Kidney epithelial cell (primary cell): ENCODE measurements at regions not wholly inside any gene's neighbourhood (a gene's known extent, or its start where the extent isn't known, plus 50 kb on each side); places are given as distances from the start of the nearest gene placed in this dataset.
"Not testable (repeated sequence)": the region's sequence is repeated elsewhere in the genome, so short reads cannot be mapped to it uniquely, and the experiment has no call there.

Source experiments
- DNase-seq: peaks from one replicate; pipeline ENCODE4 v3.0.0-alpha.2; 2010; ENCODE audit warnings: low read depth
- H3K27me3 ChIP-seq: 2 replicates; pipeline ENCODE4 v1.6.0; 2011; ENCODE audit warnings: low read length; ENCODE audit not compliant: control insufficient read depth, insufficient read depth
- H3K36me3 ChIP-seq: 2 replicates; pipeline ENCODE4 v1.5.1; 2011; ENCODE audit warnings: low read length; ENCODE audit not compliant: control insufficient read depth, insufficient read depth
- H3K4me3 ChIP-seq: 2 replicates; pipeline ENCODE4 v1.5.1; 2011; ENCODE audit warnings: low read depth, mild to moderate bottlenecking, control low read depth, low read length
- CTCF ChIP-seq: IDR thresholded peaks from 2 replicates; pipeline ENCODE4 v1.5.1; 2011; ENCODE audit warnings: mild to moderate bottlenecking, moderate library complexity, low read length, control low read depth, inconsistent platforms; ENCODE audit not compliant: insufficient read depth, poor library complexity, severe bottlenecking

GRCh38 chr1:143653429-143653802, 318.4 kb downstream of the FAM72C start:
- DNase-seq, result no peak
- Histone ChIP-seq H3K27me3 (peaks cover 45% of the 10 kb centered on the region), H3K36me3 (no peaks in the 10 kb centered on the region), H3K4me3 (no peak overlapping the region)
- TF ChIP-seq CTCF, result no peak

GRCh38 chr1:143652744-143653428, 318.9 kb downstream of the FAM72C start:
- no peak for DNase-seq
- Histone ChIP-seq H3K4me3 (no peak overlapping the region), H3K27me3 (peaks cover 45% of the 10 kb centered on the region), H3K36me3 (no peaks in the 10 kb centered on the region)
- TF ChIP-seq CTCF, result no peak

GRCh38 chr1:143652187-143652586, 319.6 kb downstream of the FAM72C start:
- Histone ChIP-seq H3K27me3 (peaks cover 45% of the 10 kb centered on the region), H3K4me3 (no peak overlapping the region), H3K36me3 (no peaks in the 10 kb centered on the region)
- DNase-seq, result no peak
- no peak for TF ChIP-seq CTCF

GRCh38 chr1:143651350-143651992, 320.3 kb downstream of the FAM72C start:
- no peak for TF ChIP-seq CTCF
- Histone ChIP-seq H3K36me3 (no peaks in the 10 kb centered on the region), H3K4me3 (no peak overlapping the region), H3K27me3 (peaks cover 45% of the 10 kb centered on the region)
- DNase-seq, result no peak

- not testable (repeated sequence) for DNase-seq, H3K4me3 ChIP-seq, H3K36me3 ChIP-seq
- H3K27me3 ChIP-seq, result peaks cover 16% of the 10 kb centered on the region
Observed at GRCh38 chr1:143644035-143644434, 327.8 kb downstream of the FAM72C start.

- TF ChIP-seq CTCF, result no peak
- no peak for DNase-seq
- no peaks in the 10 kb centered on the region for H3K36me3 ChIP-seq
- no peak overlapping the region for H3K4me3 ChIP-seq
- H3K27me3 ChIP-seq, result peaks cover 16% of the 10 kb centered on the region
Observed at GRCh38 chr1:143643148-143643885, 328.5 kb downstream of the FAM72C start.
